A673 (cell line): ENCODE measurements at regions not wholly inside any gene's neighbourhood (a gene's known extent, or its start where the extent isn't known, plus 50 kb on each side); places are given as distances from the start of the nearest gene placed in this dataset.

Experiments used
- CTCF ChIP-seq: fragments of 300-800, 200-600 bp; sonication (generic); conservative IDR thresholded peaks from 2 replicates; pipeline ENCODE4 v1.5.1; 2017; ENCODE audit warnings: low read depth, mild to moderate bottlenecking, antibody characterized with exemption, low read length, moderate library complexity, mixed read lengths
- EZH2 ChIP-seq: fragments of 200-600 bp; sonication (generic); IDR thresholded peaks from 2 replicates; pipeline ENCODE4 v1.6.1; 2017; ENCODE audit warnings: borderline replicate concordance, low read depth, mild to moderate bottlenecking, mixed read lengths, antibody characterized with exemption, low read length; ENCODE audit not compliant: poor library complexity, severe bottlenecking

DNA sequence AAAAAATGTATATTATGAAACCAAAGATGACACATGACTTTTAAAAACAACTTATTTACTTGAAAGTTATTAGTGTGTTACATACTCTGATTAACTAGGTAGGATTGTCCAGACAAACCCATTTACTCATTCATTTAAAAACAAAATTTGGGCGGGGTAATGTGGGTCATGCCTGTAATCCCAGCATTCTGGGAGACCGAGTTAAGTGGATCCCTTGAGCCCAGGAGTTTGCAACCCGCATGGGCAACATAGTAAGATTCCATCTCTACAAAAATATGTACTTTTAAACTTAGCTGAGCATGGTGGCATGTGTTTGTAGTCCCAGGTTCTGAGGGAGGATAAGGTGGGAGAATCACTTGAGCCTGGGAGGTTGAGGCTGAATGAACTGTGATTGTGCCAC, 1414.7 kb downstream of the PLA2G4A start:
- TF ChIP-seq CTCF = no peak
- no peak for TF ChIP-seq EZH2
